LNCaP clone FGC (cell line): ENCODE measurements at regions not wholly inside any gene's neighbourhood (a gene's known extent, or its start where the extent isn't known, plus 50 kb on each side); places are given as distances from the start of the nearest gene placed in this dataset.
"Not testable (repeated sequence)": the region's sequence is repeated elsewhere in the genome, so short reads cannot be mapped to it uniquely, and the experiment has no call there.

Experiments
- DNase-seq: peaks from one replicate; pipeline ENCODE4 v3.0.0-alpha.2; 2011; ENCODE audit warnings: low read depth
- H3K4me3 ChIP-seq: 2 replicates; pipeline ENCODE4 v1.5.1; 2011; ENCODE audit warnings: mild to moderate bottlenecking, low read depth, low read length, control low read depth
- CTCF ChIP-seq: IDR thresholded peaks from 2 replicates; pipeline ENCODE4 v1.5.1; 2012; ENCODE audit warnings: mild to moderate bottlenecking; ENCODE audit not compliant: control insufficient read depth, insufficient read depth; ENCODE audit errors: extremely low read depth

DNA sequence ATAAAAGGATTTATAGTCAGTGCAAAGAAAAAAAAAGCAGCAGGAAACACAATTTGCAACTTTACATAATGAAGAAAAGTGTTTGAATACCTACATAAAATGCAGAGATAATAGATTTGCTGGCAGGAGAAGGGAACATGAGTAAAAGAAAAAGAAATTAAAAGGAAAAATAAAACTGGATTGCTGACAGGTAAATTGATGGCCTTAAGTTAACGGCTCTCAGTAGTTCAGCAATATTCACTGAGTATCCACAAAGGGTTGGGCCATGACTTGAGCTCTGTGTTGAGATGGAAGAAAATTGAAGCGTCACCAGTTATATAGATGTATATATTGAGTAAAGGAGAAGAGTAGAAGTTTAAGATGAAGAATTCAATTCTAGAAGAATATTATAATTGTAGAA is 330.1 kb upstream of the VCX start:
- no peak for TF ChIP-seq CTCF
- DNase-seq: no peak
- no peak overlapping the region for H3K4me3 ChIP-seq

DNA sequence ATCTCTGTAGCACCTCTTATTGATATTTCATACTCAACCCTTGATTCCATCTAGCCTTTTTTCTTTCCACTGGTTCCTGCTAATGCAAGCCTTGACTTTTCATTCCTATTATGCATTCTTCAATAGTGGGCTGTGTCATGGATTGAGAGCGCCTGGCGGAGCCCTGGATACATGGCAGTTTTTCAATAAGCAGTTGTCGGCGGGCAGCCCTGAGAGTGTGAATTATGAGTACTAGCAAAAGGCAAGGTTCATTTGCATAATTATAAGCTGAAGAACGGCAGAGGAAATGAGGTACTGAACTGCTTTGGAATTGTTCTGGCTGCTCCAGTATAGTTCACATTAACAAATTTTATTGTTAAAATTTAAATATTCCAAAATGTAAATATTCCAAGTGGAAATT is 339.7 kb upstream of the VCX start:
- no peak for TF ChIP-seq CTCF
- no peak overlapping the region for H3K4me3 ChIP-seq
- DNase-seq: no peak

GRCh38 chrX:7500386-7500785 is 342.6 kb upstream of the VCX start:
- DNase-seq: no peak
- no peak overlapping the region for H3K4me3 ChIP-seq
- TF ChIP-seq CTCF: no peak

GRCh38 chrX:7486505-7486904 is 338.6 kb upstream of the PUDP start:
- no peak overlapping the region for H3K4me3 ChIP-seq
- no peak for DNase-seq
- no peak for TF ChIP-seq CTCF

DNA sequence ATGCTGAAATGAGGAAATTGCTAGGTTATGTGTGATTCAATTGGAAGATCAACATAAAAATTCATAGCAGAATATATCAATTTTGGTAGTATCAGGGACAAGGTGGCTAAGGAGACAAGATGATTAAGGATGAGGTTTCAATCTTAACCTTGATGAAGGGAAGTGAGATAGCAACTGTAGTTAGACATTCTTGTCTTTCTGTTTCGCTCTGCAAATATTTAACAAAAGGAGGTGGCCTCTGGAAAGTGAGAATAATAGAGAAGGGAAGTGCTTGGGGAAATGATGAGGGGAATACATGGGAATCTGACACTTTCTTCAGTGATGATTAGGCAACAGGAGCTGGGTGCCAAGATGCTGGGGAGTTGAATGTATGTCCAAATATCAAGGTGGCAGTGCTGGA is 337.1 kb upstream of the PUDP start:
- no peak for DNase-seq
- TF ChIP-seq CTCF: no peak
- no peak overlapping the region for H3K4me3 ChIP-seq

GRCh38 chrX:7480721-7481120 is 332.8 kb upstream of the PUDP start:
- no peak for DNase-seq

GRCh38 chrX:7462110-7462509 is 314.2 kb upstream of the PUDP start:
- DNase-seq: no peak
- no peak overlapping the region for H3K4me3 ChIP-seq
- TF ChIP-seq CTCF: no peak

More at GRCh38 chrX:7480721-7481120, 332.8 kb upstream of the PUDP start:
- no peak overlapping the region for H3K4me3 ChIP-seq
- no peak for TF ChIP-seq CTCF

GRCh38 chrX:7461051-7461450 is 313.1 kb upstream of the PUDP start:
- not testable (repeated sequence) for H3K4me3 ChIP-seq, DNase-seq
